ENCODE measurements at regions not wholly inside any gene's neighbourhood (a gene's known extent, or its start where the extent isn't known, plus 50 kb on each side); places are given as distances from the start of the nearest gene placed in this dataset.

DNA sequence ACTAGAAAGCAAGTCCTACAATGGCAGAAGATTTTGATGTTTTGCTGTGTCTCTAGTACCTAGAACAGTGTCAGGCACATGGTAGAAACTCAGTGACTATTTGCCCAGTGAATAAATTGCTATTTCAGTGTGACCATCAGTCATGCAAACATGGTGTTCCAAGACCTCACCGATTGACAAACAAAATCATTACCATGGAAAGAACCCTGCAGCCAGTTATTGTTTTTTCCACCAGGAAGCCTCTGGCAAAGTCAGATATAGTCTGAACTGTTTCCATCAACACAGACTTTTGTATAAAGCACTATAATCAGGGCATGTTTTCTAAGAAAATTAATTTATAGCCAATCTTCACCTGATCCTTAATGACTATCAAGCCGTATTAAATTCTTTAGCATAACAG is 97.3 kb upstream of the RASSF8 start:
- TF ChIP-seq, protein P1, sequence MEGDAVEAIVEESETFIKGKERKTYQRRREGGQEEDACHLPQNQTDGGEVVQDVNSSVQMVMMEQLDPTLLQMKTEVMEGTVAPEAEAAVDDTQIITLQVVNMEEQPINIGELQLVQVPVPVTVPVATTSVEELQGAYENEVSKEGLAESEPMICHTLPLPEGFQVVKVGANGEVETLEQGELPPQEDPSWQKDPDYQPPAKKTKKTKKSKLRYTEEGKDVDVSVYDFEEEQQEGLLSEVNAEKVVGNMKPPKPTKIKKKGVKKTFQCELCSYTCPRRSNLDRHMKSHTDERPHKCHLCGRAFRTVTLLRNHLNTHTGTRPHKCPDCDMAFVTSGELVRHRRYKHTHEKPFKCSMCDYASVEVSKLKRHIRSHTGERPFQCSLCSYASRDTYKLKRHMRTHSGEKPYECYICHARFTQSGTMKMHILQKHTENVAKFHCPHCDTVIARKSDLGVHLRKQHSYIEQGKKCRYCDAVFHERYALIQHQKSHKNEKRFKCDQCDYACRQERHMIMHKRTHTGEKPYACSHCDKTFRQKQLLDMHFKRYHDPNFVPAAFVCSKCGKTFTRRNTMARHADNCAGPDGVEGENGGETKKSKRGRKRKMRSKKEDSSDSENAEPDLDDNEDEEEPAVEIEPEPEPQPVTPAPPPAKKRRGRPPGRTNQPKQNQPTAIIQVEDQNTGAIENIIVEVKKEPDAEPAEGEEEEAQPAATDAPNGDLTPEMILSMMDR (IDR thresholded peaks at IDR 0.05 in 8 of 11, conservative IDR thresholded peaks at IDR 0.05 in 3 of 11) = no peak
- no peak for TF ChIP-seq POLR2A (IDR thresholded peaks at IDR 0.05)
- TF ChIP-seq POLR2AphosphoS5 (IDR thresholded peaks at IDR 0.05) = no peak

All from spleen (tissue), 7 donors.